Neural cell (in vitro differentiated cells): ENCODE measurements at regions not wholly inside any gene's neighbourhood (a gene's known extent, or its start where the extent isn't known, plus 50 kb on each side); places are given as distances from the start of the nearest gene placed in this dataset.
"Not testable (repeated sequence)": the region's sequence is repeated elsewhere in the genome, so short reads cannot be mapped to it uniquely, and the experiment has no call there.

Source experiments
- CTCF ChIP-seq: fragments of 450-650 bp; IDR thresholded peaks from 2 replicates; pipeline ENCODE4 v1.5.1; 2014; ENCODE audit warnings: antibody characterized with exemption, mild to moderate bottlenecking, moderate library complexity; ENCODE audit not compliant: poor library complexity, severe bottlenecking
- EP300 ChIP-seq: fragments of 450-650 bp; conservative IDR thresholded peaks from 2 replicates; pipeline ENCODE4 v1.6.1; 2014; ENCODE audit warnings: antibody characterized with exemption, mild to moderate bottlenecking, moderate library complexity; ENCODE audit not compliant: poor library complexity, severe bottlenecking
- EZH2 ChIP-seq: fragments of 200-600, 300-800 bp; shearing (Covaris generic), sonication (generic); IDR thresholded peaks from 2 replicates; pipeline ENCODE4 v1.6.1; 2014; ENCODE audit warnings: antibody characterized with exemption, low read length, borderline replicate concordance, mild to moderate bottlenecking; ENCODE audit not compliant: insufficient read depth, poor library complexity, severe bottlenecking
- MXI1 ChIP-seq: fragments of 450-650 bp; conservative IDR thresholded peaks from 2 replicates; pipeline ENCODE4 v1.6.1; 2014; ENCODE audit warnings: antibody characterized with exemption, mild to moderate bottlenecking; ENCODE audit not compliant: poor library complexity, severe bottlenecking
- POLR2AphosphoS5 ChIP-seq: IDR thresholded peaks from 2 replicates; pipeline ENCODE4 v1.6.1; 2012
- TAF1 ChIP-seq: IDR thresholded peaks from 2 replicates; pipeline ENCODE4 v1.6.1; 2012; ENCODE audit warnings: low read depth
- TF ChIP-seq, protein P1 (sequence below): IDR thresholded peaks from 2 replicates; pipeline ENCODE4 v1.6.1; 2012; ENCODE audit warnings: borderline replicate concordance

DNA sequence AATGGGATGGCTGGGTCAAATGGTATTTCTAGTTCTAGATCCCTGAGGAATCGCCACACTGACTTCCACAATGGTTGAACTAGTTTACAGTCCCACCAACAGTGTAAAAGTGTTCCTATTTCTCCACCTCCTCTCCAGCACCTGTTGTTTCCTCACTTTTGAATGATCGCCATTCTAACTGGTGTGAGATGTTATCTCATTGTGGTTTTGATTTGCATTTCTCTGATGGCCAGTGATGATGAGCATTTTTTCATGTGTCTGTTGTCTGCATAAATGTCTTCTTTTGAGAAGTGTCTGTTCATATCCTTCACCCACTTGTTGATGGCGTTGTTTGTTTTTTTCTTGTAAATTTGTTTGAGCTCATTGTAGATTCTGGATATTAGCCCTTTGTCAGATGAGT lies 272.9 kb upstream of the GRAMD2B start:
- TF ChIP-seq CTCF, EP300, POLR2AphosphoS5, TAF1, MXI1, EZH2: not testable (repeated sequence)
- TF ChIP-seq, protein P1, sequence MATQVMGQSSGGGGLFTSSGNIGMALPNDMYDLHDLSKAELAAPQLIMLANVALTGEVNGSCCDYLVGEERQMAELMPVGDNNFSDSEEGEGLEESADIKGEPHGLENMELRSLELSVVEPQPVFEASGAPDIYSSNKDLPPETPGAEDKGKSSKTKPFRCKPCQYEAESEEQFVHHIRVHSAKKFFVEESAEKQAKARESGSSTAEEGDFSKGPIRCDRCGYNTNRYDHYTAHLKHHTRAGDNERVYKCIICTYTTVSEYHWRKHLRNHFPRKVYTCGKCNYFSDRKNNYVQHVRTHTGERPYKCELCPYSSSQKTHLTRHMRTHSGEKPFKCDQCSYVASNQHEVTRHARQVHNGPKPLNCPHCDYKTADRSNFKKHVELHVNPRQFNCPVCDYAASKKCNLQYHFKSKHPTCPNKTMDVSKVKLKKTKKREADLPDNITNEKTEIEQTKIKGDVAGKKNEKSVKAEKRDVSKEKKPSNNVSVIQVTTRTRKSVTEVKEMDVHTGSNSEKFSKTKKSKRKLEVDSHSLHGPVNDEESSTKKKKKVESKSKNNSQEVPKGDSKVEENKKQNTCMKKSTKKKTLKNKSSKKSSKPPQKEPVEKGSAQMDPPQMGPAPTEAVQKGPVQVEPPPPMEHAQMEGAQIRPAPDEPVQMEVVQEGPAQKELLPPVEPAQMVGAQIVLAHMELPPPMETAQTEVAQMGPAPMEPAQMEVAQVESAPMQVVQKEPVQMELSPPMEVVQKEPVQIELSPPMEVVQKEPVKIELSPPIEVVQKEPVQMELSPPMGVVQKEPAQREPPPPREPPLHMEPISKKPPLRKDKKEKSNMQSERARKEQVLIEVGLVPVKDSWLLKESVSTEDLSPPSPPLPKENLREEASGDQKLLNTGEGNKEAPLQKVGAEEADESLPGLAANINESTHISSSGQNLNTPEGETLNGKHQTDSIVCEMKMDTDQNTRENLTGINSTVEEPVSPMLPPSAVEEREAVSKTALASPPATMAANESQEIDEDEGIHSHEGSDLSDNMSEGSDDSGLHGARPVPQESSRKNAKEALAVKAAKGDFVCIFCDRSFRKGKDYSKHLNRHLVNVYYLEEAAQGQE = not testable (repeated sequence)
